ENCODE measurements at regions not wholly inside any gene's neighbourhood (a gene's known extent, or its start where the extent isn't known, plus 50 kb on each side); places are given as distances from the start of the nearest gene placed in this dataset.

DNA sequence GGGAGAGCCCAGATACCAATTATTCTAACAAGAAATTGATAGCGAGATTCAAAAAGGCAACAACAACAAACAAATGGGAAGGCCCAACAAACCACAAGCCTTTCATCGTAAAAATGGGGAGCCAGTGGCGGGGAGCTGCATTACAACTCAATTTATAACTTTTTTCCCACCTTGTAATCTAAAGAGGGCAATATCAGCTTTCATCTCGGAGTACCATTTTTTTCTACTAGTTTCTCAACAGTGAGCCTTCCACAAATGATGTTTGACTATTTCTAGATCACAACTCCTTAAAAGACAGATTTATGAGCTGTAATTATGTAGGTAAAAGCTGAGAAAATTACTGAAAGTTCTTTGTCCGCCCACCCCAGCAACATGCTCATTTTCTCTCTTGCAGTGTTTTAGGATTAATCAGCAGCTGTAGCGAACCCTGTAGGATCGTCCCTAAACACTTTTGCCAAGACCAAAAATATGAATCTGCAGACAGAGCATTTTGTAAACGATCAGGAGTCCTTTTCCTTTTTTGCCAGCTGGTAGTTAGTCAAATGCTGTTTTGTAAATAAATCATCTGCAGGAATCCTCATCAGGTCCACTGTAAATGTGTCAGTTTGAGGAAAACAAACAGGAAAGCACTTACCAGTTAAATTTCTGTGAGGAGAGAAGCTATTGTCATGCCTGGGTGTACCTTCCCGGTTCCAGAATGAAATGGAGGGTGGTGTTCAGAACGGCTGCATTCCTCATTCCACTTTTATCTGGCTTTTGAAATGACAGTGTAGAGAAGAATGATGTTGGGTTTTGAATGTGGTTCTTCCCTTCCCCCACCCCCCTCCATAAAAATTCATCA is 53.2 kb downstream of the EEF1B2 start:
- no peak overlapping the region for H3K27ac Mint-ChIP-seq
- H3K4me3 Mint-ChIP-seq = no peak overlapping the region
- no peaks in the 10 kb centered on the region for H3K9me3 Mint-ChIP-seq
- DNase-seq (ENCODE audit: low spot score in 2 of 2) (no peak), ATAC-seq (ENCODE audit: low read depth) (no peak)
- no peaks in the 10 kb centered on the region for H3K36me3 Mint-ChIP-seq
- H3K27me3 Mint-ChIP-seq = peaks cover 4% of the 10 kb centered on the region
- H3K4me1 Mint-ChIP-seq = no peaks in the 10 kb centered on the region

DNA sequence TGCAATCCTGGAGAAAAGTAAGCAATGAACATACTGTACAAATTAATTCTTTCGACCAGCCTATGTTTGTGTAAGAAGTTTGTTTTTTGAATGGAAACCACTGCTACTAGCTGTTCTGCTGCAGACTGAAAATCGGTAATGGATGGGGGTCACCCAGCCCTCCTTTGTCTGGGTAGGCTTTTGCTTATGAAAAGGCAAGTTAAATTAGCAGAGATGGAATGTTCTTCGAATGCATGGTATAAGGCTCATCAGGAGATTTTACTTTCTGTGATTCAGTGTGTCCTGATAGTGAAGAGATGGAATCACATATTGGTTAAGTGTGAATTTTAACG is 53.8 kb downstream of the EEF1B2 start:
- H3K27me3 Mint-ChIP-seq = peaks cover 4% of the 10 kb centered on the region
- no peaks in the 10 kb centered on the region for H3K4me1 Mint-ChIP-seq
- no peak overlapping the region for H3K4me3 Mint-ChIP-seq
- no peaks in the 10 kb centered on the region for H3K9me3 Mint-ChIP-seq
- H3K27ac Mint-ChIP-seq = no peak overlapping the region
- no peak for ATAC-seq (ENCODE audit: low read depth)
- no peaks in the 10 kb centered on the region for H3K36me3 Mint-ChIP-seq
- no peak for DNase-seq (ENCODE audit: low spot score in 2 of 2)

DNA sequence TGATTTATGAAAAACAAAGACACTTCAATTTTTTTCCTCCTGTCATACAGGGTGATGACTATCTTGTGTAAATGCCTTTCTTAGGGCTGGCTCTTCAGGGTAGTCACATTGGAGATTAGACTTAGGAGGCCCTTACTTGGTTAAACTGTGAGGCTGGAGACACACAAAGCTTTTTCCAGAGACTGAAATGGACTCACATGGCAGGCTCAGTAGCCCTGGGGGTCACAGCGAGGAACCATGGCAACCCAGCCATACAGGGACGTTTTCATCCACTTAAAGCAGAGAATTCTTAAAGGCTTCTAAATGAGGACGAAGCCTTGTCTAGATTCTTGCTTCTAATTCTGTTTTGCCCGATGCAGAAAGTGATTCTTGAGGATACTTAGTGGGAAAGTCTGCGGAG is 57.3 kb upstream of the ZDBF2 start:
- peaks cover 6% of the 10 kb centered on the region for H3K9me3 Mint-ChIP-seq
- ATAC-seq (ENCODE audit: low read depth) = no peak
- no peak overlapping the region for H3K4me3 Mint-ChIP-seq
- no peak overlapping the region for H3K27ac Mint-ChIP-seq
- H3K27me3 Mint-ChIP-seq = peaks cover 9% of the 10 kb centered on the region
- no peak for DNase-seq (ENCODE audit: low spot score in 2 of 2)
- H3K4me1 Mint-ChIP-seq = peaks cover 5% of the 10 kb centered on the region
- no peaks in the 10 kb centered on the region for H3K36me3 Mint-ChIP-seq

DNA sequence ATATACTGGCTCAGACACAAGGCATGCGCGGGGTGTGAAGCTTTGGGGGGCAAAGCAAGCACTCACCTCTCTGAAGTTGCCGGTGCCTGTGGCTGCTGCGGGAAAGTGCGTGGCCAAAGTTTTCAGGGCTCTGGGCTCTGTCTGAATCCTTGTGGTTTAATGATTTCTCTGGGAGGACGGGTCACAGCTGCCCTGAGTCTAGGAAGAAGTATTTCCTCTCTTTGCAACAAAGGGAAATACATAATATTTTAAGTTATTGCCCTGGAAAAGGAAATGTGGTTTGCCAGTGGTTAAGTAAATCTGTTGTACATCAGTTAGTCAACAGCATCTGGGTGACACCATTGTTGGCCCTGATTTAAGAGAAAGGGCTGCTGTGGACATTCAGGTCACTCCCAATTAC is 56.7 kb upstream of the ZDBF2 start:
- DNase-seq (ENCODE audit: low spot score in 2 of 2) = no peak
- no peak overlapping the region for H3K27ac Mint-ChIP-seq
- no peak overlapping the region for H3K4me3 Mint-ChIP-seq
- ATAC-seq (ENCODE audit: low read depth) = no peak
- peaks cover 9% of the 10 kb centered on the region for H3K27me3 Mint-ChIP-seq
- H3K36me3 Mint-ChIP-seq = no peaks in the 10 kb centered on the region
- H3K9me3 Mint-ChIP-seq = peaks cover 6% of the 10 kb centered on the region
- H3K4me1 Mint-ChIP-seq = peaks cover 5% of the 10 kb centered on the region

DNA sequence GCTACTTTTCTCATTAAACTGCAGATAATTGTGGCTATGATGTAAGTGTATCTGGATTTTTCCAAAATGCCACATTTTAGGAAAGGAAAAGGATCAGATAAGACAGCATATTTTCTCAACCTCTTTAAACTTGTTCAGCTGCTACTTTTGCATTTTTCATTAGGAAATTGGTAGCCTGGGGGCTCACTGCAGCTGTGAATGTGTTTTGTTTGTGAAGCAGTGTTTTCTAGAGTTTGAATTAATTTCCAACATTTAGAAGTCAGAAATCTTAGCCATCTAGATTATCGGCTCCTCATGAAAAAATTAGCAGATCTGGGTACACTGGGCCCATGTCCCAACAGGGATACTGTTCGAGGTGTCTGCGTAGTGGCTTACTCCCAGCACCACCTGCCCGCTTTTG is 56.3 kb upstream of the ZDBF2 start:
- no peak for DNase-seq (ENCODE audit: low spot score in 2 of 2)

DNA sequence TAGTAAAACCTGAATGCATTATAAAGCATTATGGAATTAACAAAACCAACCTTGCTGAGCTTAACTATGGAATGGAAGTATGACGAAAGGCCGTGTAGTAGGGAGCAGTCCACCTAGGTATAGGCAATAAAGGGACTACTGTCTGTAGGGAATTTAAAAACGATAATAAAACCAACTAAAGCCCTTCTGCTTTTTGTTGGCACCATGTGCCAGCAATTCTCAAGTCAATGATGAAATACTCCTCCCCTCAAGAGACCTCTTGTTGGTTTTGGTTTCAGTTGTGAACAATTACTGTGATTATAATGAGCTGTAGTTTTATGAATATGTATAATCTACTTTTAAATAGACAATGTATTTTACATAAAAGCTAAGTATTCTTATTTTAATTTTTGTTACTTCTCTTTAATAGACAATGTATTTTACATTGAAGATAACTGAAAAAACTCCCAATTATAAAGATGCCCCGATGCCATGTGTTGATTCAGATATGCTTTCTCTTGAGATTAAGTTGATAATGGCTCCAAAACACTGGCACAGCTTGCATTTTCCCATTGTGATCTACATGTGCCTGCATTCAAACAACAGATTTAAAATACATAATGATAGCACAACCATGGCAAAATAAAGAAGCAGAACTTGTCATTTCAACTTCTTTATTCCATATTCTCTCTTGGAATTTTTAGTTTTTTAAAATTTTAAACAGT is 55.5 kb upstream of the ZDBF2 start:
- Mint-ChIP-seq H3K27ac (no peak overlapping the region), H3K4me3 (no peak overlapping the region), H3K9me3 (peaks cover 6% of the 10 kb centered on the region), H3K4me1 (peaks cover 5% of the 10 kb centered on the region), H3K27me3 (peaks cover 9% of the 10 kb centered on the region), H3K36me3 (no peaks in the 10 kb centered on the region)
- DNase-seq (ENCODE audit: low spot score in 2 of 2) (no peak), ATAC-seq (ENCODE audit: low read depth) (peak; percentile 83)

More for the DNA sequence above, 56.3 kb upstream of the ZDBF2 start:
- Mint-ChIP-seq H3K27me3 (peaks cover 9% of the 10 kb centered on the region), H3K4me1 (peaks cover 5% of the 10 kb centered on the region), H3K27ac (no peak overlapping the region), H3K4me3 (no peak overlapping the region), H3K36me3 (no peaks in the 10 kb centered on the region), H3K9me3 (peaks cover 6% of the 10 kb centered on the region)
- ATAC-seq (ENCODE audit: low read depth) = no peak

DNA sequence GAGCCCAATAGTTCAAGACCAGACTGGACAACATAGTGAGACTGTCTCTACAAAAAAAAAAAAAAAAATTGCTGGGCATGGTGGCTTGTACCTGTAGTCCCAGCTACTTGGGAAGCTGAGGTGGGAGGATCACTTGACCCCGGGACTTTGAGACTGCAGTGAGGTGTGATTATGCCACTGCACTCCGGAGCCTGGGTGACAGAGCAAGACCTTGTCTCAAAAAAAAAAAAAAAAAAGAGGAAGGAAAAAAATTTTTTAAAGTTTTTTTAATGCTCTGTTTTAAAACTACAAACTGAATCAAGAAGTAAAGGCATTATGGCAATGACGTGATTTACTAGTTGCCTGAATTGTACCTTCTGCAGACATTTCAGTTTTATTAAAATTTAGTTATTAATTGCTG is 54.5 kb upstream of the ZDBF2 start:
- Mint-ChIP-seq H3K4me3 (no peak overlapping the region), H3K9me3 (peaks cover 6% of the 10 kb centered on the region), H3K36me3 (no peaks in the 10 kb centered on the region), H3K4me1 (peaks cover 5% of the 10 kb centered on the region), H3K27ac (no peak overlapping the region), H3K27me3 (peaks cover 7% of the 10 kb centered on the region)
- peak; percentile 50 for ATAC-seq (ENCODE audit: low read depth)
- no peak for DNase-seq (ENCODE audit: low spot score in 2 of 2)

DNA sequence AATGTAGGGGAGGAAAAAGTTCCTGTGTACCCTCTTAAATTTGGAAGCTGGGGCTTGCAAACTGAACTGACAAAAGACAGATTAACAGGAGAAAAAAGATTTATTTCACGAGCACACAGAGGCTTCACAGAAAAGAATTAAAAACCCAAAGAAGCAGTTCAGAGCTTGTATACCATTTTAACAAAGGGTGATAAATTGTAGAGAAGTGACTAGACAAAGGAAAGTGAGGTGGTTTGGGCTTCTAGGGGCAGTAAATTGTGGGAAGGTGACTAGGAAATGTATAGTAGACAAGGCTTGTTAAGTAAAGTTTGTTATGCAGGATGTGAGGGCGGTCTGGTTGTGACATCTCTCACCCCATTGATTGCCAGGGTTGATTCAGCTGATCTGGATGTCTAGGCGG is 53.5 kb upstream of the ZDBF2 start:
- no peak for ATAC-seq (ENCODE audit: low read depth)
- H3K27ac Mint-ChIP-seq = no peak overlapping the region
- peaks cover 6% of the 10 kb centered on the region for H3K9me3 Mint-ChIP-seq

More for the DNA sequence above, 53.5 kb upstream of the ZDBF2 start:
- Mint-ChIP-seq H3K4me3 (no peak overlapping the region), H3K36me3 (no peaks in the 10 kb centered on the region), H3K27me3 (peaks cover 5% of the 10 kb centered on the region), H3K4me1 (peaks cover 5% of the 10 kb centered on the region)
- no peak for DNase-seq (ENCODE audit: low spot score in 2 of 2)
